SK-N-MC (cell line): ENCODE measurements at regions not wholly inside any gene's neighbourhood (a gene's known extent, or its start where the extent isn't known, plus 50 kb on each side); places are given as distances from the start of the nearest gene placed in this dataset.

ENCODE experiments used
- EZH2 ChIP-seq: fragments of 200-600 bp; sonication (generic); IDR thresholded peaks from one replicate; pipeline ENCODE4 v1.6.1; 2017; ENCODE audit warnings: antibody characterized with exemption
- POLR2AphosphoS5 ChIP-seq: IDR thresholded peaks from 2 replicates; pipeline ENCODE4 v1.6.1; 2012; ENCODE audit warnings: mild to moderate bottlenecking, low read depth, low read length, borderline replicate concordance

GRCh38 chr10:113463083-113463482 is 89.8 kb upstream of the HABP2 start:
- TF ChIP-seq POLR2AphosphoS5 (no peak), EZH2 (no peak)
